GM21360 (cell line): ENCODE measurements at regions not wholly inside any gene's neighbourhood (a gene's known extent, or its start where the extent isn't known, plus 50 kb on each side); places are given as distances from the start of the nearest gene placed in this dataset.

ENCODE experiments used
- ATAC-seq: cut with Tn5 transposase; IDR thresholded peaks from one replicate; pipeline ENCODE4 v1.9.1; 2021; ENCODE audit warnings: mild to moderate bottlenecking, moderate library complexity; ENCODE audit not compliant: unreplicated experiment

DNA sequence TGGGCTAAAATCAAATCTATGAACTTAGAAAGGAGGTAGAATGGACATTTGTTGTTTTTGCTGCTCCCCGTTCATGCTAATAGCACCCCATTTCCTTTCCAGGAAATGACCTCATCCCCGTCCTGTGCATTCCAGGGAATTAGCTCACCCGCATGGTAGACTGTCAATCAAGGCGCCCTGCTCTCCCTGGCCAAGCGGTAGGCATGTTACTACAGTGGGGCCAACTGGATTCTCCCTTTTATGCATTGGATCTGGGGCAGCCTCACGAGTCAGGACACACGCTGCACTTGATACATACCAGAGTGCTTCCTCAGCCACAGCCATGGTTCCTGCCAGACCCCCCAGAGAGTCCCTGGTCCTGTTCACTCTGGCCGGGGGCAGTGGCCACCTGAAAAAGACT lies 111.0 kb upstream of the PTCH1 start:
- no peak for ATAC-seq

DNA sequence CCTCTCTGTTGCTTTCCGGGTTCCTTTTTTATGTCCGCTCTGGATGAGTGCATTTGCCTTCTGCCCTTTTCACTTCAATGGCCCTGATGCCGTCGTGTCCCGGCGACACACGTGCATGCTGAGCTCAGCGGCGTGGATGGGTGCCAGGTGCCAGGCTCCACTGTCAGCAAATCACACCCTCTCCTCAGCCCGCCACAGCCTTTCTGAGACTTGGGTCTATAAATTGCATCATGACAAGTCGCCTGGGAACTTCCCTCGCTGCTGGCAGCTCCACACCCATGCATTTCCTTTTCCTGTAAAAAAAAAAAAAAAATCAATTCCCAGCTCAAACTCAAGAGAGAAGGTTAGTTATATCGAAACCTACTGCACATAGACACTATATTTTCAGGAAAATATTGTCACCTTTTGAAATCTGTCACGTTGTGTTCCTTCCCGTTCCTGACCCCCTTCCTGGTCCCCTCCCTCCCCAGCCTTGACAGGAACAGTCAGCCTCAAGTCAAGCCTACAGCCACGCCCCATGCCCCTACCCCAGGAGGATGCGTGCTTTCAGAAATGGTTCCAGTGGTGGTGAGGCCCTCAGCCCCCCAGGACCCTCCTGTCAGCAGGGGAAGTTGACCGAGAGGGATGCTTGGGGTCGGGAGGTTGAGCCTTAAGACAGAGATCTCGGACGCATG lies 110.3 kb upstream of the PTCH1 start:
- ATAC-seq, result no peak

DNA sequence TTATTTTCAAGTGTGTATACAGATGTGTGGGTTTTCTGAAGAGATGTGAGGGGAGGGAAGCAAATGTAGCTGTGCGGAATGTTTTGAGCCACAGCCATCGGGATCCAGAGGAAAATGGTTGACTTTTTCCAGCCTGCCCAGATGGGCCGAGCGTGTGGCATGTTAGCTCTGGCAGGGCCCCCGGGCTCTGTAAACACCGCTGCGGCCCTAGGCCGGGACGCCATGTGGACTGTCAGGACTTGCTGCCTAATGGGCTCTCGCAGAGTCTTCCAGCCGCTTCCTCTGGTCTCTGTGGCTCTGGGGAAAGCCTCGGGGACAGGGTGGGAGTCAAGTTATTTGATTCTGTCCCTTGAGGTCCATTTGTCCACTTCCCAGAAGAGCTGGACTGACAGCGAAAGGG lies 109.6 kb upstream of the PTCH1 start:
- no peak for ATAC-seq

GRCh38 chr9:95623640-95624039 lies 106.9 kb upstream of the PTCH1 start:
- no peak for ATAC-seq

- no peak for ATAC-seq
These were observed 104.0 kb upstream of the PTCH1 start for GRCh38 chr9:95620722-95621121.

GRCh38 chr9:95620314-95620713 lies 103.5 kb upstream of the PTCH1 start:
- ATAC-seq, result no peak

- ATAC-seq, result no peak
These were observed 98.5 kb upstream of the PTCH1 start for GRCh38 chr9:95615246-95615645.

- ATAC-seq, result no peak
These were observed 96.9 kb upstream of the PTCH1 start for GRCh38 chr9:95613670-95614069.

DNA sequence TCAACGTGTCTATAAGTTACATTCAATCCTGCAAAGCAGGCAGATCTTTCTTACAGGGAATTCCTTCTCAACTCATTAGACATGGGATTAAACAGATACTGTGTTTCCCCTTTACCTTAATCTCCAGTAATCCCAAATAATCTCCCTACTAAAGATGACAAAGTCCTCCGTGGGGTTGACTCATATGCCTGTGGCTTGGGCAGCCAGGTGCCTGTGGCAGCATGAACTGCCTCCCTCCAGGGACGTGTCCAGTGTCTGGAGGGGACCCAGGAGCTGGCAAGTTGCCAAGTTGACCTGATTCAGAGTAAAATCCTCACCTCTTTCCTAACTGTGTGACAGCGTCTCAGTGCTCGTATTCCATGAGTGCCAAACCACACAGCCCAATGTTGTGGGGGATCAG lies 94.6 kb upstream of the PTCH1 start:
- no peak for ATAC-seq

GRCh38 chr9:95610006-95610785 lies 93.4 kb upstream of the PTCH1 start:
- no peak for ATAC-seq

GRCh38 chr9:95609426-95609825 lies 92.7 kb upstream of the PTCH1 start:
- no peak for ATAC-seq

DNA sequence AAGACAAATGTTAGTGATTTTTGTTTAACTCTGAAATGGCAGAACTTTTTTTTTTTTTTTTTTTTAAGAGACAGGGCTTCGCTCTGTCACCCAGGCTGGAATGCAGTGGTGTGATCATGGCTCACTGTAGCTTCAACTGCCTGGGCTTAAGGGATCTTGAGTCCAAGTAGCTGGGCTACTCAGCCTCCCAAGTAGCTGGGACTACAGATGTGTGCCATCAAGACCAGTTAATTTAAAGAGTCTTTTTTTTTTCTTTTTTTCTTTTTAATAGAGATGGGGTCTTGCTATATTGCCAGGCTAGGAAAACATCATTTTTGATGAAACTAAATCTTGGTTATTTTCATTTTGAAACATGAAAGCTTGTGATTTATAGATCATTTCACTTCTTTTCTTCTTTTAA lies 91.6 kb upstream of the PTCH1 start:
- ATAC-seq, result no peak

DNA sequence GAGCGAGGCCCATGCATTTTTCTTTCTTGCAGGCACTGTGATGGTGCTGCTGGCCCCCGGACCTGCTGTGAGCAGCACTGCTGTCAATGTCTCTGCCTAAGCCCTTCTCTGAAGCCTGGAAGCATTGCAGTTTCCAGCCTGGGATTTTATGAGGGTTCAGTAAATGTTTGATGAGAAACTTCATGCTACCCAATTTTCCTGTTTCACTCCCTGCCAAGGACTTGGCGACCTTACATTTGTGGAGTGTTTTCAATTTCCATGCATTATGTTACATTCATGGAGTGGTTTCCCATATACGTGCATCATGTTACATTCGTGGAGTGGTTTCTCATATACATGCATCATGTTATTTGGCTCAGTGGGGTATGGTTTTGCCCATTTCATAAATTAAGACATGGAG lies 90.7 kb upstream of the PTCH1 start:
- ATAC-seq, result no peak

- ATAC-seq, result no peak
These were observed 89.9 kb upstream of the PTCH1 start for GRCh38 chr9:95606489-95607350.

GRCh38 chr9:95605816-95606488 lies 89.2 kb upstream of the PTCH1 start:
- ATAC-seq, result no peak

DNA sequence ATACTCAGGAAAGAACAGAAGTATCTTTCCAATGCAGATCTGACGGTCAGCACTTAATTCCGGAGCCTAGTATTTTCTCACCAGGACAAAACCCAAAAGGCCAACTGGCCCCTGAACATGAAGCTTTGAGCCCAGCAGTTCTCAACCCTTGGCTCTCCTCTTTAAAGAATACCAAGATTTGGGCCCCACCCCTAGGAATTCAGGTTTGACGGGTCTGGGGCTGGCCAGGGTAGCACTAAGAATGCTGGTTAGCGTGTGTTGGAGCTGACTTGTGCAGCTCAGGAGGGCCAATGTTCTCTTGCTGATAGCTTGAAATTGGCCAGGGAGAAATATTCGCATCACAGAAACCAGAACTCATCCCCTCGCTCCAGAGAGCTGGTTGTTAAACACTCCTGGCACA lies 88.3 kb upstream of the PTCH1 start:
- no peak for ATAC-seq

GRCh38 chr9:95598236-95598635 lies 81.5 kb upstream of the PTCH1 start:
- no peak for ATAC-seq

GRCh38 chr9:95595721-95596295 lies 79.0 kb upstream of the PTCH1 start:
- no peak for ATAC-seq

DNA sequence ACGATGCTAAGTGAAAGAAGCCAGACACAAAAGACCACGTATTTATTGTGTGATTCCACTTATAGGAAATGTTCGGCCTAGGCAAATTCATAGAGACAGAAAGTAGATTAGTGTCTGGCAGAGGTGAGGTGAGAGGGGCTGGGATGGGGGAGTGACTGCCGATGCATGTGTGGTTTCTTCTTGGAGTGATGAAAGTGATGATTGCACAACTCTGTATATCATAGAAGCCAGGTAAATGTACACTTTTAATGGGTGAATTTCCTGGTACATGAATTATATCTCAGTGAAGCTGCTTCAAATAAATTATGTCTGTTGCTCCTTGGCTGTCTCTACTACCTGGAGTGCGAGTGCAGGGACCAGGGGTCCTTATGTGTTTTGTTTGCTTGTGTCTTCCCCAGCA lies 76.2 kb upstream of the PTCH1 start:
- no peak for ATAC-seq

- no peak for ATAC-seq
These were observed 72.2 kb upstream of the PTCH1 start for GRCh38 chr9:95588724-95589588.
